HG03442 (cell line): ENCODE measurements at regions not wholly inside any gene's neighbourhood (a gene's known extent, or its start where the extent isn't known, plus 50 kb on each side); places are given as distances from the start of the nearest gene placed in this dataset.

Experiments used
- ATAC-seq: cut with Tn5 transposase; IDR thresholded peaks from one replicate; pipeline ENCODE4 v1.9.1; 2021; ENCODE audit warnings: mild to moderate bottlenecking, moderate library complexity; ENCODE audit not compliant: unreplicated experiment

GRCh38 chr1:218754477-218754876 is 409.3 kb downstream of the TGFB2 start:
- no peak for ATAC-seq

GRCh38 chr1:218755128-218755527 is 410.0 kb downstream of the TGFB2 start:
- no peak for ATAC-seq

GRCh38 chr1:218759795-218760194 is 413.9 kb upstream of the LYPLAL1 start:
- no peak for ATAC-seq

GRCh38 chr1:218760601-218761570 is 412.8 kb upstream of the LYPLAL1 start:
- ATAC-seq: no peak

GRCh38 chr1:218763538-218763937 is 410.1 kb upstream of the LYPLAL1 start:
- peak; percentile 47 for ATAC-seq

- no peak for ATAC-seq
Measured at GRCh38 chr1:218765753-218766152, 407.9 kb upstream of the LYPLAL1 start.

- no peak for ATAC-seq
Measured at GRCh38 chr1:218771931-218772330, 401.7 kb upstream of the LYPLAL1 start.

- no peak for ATAC-seq
Measured at GRCh38 chr1:218772575-218772974, 401.1 kb upstream of the LYPLAL1 start.

- no peak for ATAC-seq
Measured at GRCh38 chr1:218775501-218776021, 398.1 kb upstream of the LYPLAL1 start.

- no peak for ATAC-seq
Measured at GRCh38 chr1:218778257-218779126, 395.2 kb upstream of the LYPLAL1 start.

- ATAC-seq: no peak
Measured at GRCh38 chr1:218779341-218780100, 394.2 kb upstream of the LYPLAL1 start.

GRCh38 chr1:218783131-218783530 is 390.5 kb upstream of the LYPLAL1 start:
- no peak for ATAC-seq

GRCh38 chr1:218783916-218784315 is 389.8 kb upstream of the LYPLAL1 start:
- ATAC-seq: no peak

- no peak for ATAC-seq
Measured at GRCh38 chr1:218785928-218786327, 387.8 kb upstream of the LYPLAL1 start.

- ATAC-seq: no peak
Measured at GRCh38 chr1:218787826-218788225, 385.9 kb upstream of the LYPLAL1 start.

- no peak for ATAC-seq
Measured at GRCh38 chr1:218796773-218797172, 376.9 kb upstream of the LYPLAL1 start.

- ATAC-seq: no peak
Measured at GRCh38 chr1:218802799-218803198, 370.9 kb upstream of the LYPLAL1 start.

- ATAC-seq: no peak
Measured at GRCh38 chr1:218803351-218803997, 370.2 kb upstream of the LYPLAL1 start.

- ATAC-seq: no peak
Measured at GRCh38 chr1:218804014-218804785, 369.5 kb upstream of the LYPLAL1 start.
